HG03432 (cell line): ENCODE measurements at regions not wholly inside any gene's neighbourhood (a gene's known extent, or its start where the extent isn't known, plus 50 kb on each side); places are given as distances from the start of the nearest gene placed in this dataset.
"Not testable (repeated sequence)": the region's sequence is repeated elsewhere in the genome, so short reads cannot be mapped to it uniquely, and the experiment has no call there.

ENCODE experiments used
- ATAC-seq: cut with Tn5 transposase; IDR thresholded peaks from one replicate; pipeline ENCODE4 v1.9.1; 2021; ENCODE audit warnings: mild to moderate bottlenecking, moderate library complexity; ENCODE audit not compliant: unreplicated experiment

GRCh38 chr9:13943176-13943575, 370.8 kb downstream of the NFIB start:
- ATAC-seq = no peak

- no peak for ATAC-seq
Measured at GRCh38 chr9:13942695-13943094, 371.2 kb downstream of the NFIB start.

- ATAC-seq = no peak
Measured at GRCh38 chr9:13942201-13942600, 371.7 kb downstream of the NFIB start.

GRCh38 chr9:13941714-13942113, 372.2 kb downstream of the NFIB start:
- no peak for ATAC-seq

GRCh38 chr9:13939701-13940490, 374.0 kb downstream of the NFIB start:
- no peak for ATAC-seq

GRCh38 chr9:13939134-13939533, 374.8 kb downstream of the NFIB start:
- ATAC-seq = no peak

GRCh38 chr9:13934416-13934815, 379.5 kb downstream of the NFIB start:
- ATAC-seq = no peak

GRCh38 chr9:13933268-13933656, 380.7 kb downstream of the NFIB start:
- ATAC-seq = no peak

GRCh38 chr9:13932528-13933267, 381.2 kb downstream of the NFIB start:
- no peak for ATAC-seq

- ATAC-seq = no peak
Measured at GRCh38 chr9:13929013-13929412, 384.9 kb downstream of the NFIB start.

- ATAC-seq = no peak
Measured at GRCh38 chr9:13923381-13923780, 390.6 kb downstream of the NFIB start.

- no peak for ATAC-seq
Measured at GRCh38 chr9:13920557-13920956, 393.4 kb downstream of the NFIB start.

GRCh38 chr9:13919401-13919800, 394.5 kb downstream of the NFIB start:
- ATAC-seq = no peak

- ATAC-seq = no peak
Measured at GRCh38 chr9:13917534-13917933, 396.4 kb downstream of the NFIB start.

- no peak for ATAC-seq
Measured at GRCh38 chr9:13915591-13916301, 398.2 kb downstream of the NFIB start.

- ATAC-seq = no peak
Measured at GRCh38 chr9:13915131-13915530, 398.8 kb downstream of the NFIB start.

- ATAC-seq = no peak
Measured at GRCh38 chr9:13911473-13911872, 402.5 kb downstream of the NFIB start.

- ATAC-seq = not testable (repeated sequence)
Measured at GRCh38 chr9:13907842-13908241, 406.1 kb downstream of the NFIB start.

GRCh38 chr9:13904746-13905145, 409.2 kb downstream of the NFIB start:
- ATAC-seq = no peak

GRCh38 chr9:13904311-13904710, 409.6 kb downstream of the NFIB start:
- ATAC-seq = no peak

- no peak for ATAC-seq
Measured at GRCh38 chr9:13902286-13903066, 411.5 kb downstream of the NFIB start.
